ENCODE measurements at regions not wholly inside any gene's neighbourhood (a gene's known extent, or its start where the extent isn't known, plus 50 kb on each side); places are given as distances from the start of the nearest gene placed in this dataset.

DNA sequence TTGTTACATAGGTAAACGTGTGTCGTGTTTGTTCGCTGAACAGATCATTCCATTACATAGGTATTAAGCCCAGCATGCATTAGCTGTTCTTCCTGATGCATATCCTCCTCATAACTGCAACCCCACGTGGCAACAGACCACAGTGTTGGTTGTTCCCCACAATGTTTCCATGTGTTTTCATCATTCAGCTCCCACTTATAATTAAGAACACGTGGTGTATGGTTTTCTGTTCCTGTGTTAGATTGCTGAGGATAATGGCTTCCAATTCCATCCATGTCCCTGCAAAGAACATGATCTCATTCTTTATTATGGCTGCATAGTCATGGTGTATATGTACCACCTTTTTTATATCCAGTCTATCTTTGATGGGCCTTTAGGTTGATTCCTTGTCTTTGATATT, 1071.1 kb downstream of the SLC16A7 start:
- Histone ChIP-seq H3K4me1 (ENCODE audit: control insufficient read depth in 2 of 2, insufficient read depth in 2 of 2, low read length in 2 of 2) (no peaks in the 10 kb centered on the region), H3K27me3 (ENCODE audit: control insufficient read depth in 2 of 2, insufficient read depth in 2 of 2, low read length in 2 of 2) (no peaks in the 10 kb centered on the region), H3K27ac (ENCODE audit: low read depth in 2 of 2, low read length in 2 of 2) (no peak overlapping the region), H3K9ac (ENCODE audit: low read depth in 1 of 2, low read length in 2 of 2) (no peak overlapping the region), H3K36me3 (ENCODE audit: control insufficient read depth in 2 of 2, insufficient read depth in 2 of 2, low read length in 2 of 2) (no peaks in the 10 kb centered on the region), H3K4me3 (ENCODE audit: low read length in 2 of 2) (no peak overlapping the region), H3K9me3 (ENCODE audit: control insufficient read depth in 2 of 2, low read length in 2 of 2) (peaks cover 0 to 3% of the 10 kb centered on the region in 2 donors)

DNA sequence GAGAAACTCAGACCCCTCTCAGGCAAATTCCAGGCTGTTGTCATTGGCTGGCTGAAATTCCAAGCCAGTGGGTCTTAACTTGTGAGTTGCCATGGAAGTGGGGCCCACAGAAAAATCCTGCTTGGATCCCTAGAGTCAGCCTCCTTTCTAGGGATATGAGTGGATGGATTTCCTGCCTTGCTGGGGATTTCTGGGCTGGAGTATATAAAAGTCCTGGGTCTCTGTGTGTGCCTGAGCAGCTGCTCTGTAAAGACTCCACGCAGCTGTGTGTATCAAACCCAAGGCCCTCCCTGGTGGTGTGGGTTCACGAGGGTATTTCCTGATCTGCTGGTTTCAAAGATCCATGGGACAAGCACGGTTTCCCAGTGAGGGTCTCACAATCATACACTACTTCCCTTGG, 1077.1 kb downstream of the SLC16A7 start:
- no peaks in the 10 kb centered on the region for H3K4me1 ChIP-seq (ENCODE audit: control insufficient read depth in 2 of 2, insufficient read depth in 2 of 2, low read length in 2 of 2)

DNA sequence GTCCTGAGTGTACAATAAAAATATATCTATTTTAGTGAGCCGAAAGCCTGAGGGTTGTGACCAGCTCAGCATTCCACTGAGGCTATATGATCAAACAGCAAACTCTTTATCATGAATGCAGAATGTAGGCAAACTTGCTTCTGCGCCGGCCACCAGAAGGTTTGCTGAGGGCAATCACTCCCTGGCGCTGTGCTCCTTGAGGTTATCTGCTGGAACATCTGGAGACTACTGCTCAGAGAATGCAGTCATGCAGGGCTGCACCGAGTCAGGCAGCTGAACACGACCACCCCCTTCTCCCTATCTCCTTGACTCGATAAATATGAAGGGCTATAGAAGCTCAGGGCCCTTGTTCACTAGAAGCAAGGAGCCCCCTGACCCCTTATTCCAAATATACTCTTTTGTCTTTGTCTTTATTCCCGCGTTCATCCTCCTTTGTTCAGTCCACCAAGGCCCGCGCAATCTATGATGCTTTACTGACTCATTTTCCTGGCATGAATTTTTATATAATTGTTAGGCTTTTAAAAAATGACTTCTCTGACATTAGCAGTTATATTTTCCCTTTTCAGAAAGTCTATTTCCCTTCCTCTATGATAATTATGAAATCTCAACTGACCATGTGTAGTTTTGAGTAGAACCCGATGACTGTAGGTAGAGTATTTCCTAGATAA, 1089.3 kb downstream of the SLC16A7 start:
- Histone ChIP-seq H3K4me3 (ENCODE audit: low read length in 2 of 2) (no peak overlapping the region), H3K27ac (ENCODE audit: low read depth in 2 of 2, low read length in 2 of 2) (no peak overlapping the region), H3K9ac (ENCODE audit: low read depth in 1 of 2, low read length in 2 of 2) (no peak overlapping the region), H3K4me1 (ENCODE audit: control insufficient read depth in 2 of 2, insufficient read depth in 2 of 2, low read length in 2 of 2) (no peaks in the 10 kb centered on the region), H3K36me3 (ENCODE audit: control insufficient read depth in 2 of 2, insufficient read depth in 2 of 2, low read length in 2 of 2) (no peaks in the 10 kb centered on the region), H3K9me3 (ENCODE audit: control insufficient read depth in 2 of 2, low read length in 2 of 2) (peaks cover 0 to 2% of the 10 kb centered on the region in 2 donors), H3K27me3 (ENCODE audit: control insufficient read depth in 2 of 2, insufficient read depth in 2 of 2, low read length in 2 of 2) (no peaks in the 10 kb centered on the region)

More for the DNA sequence above, 1077.1 kb downstream of the SLC16A7 start:
- no peaks in the 10 kb centered on the region for H3K27me3 ChIP-seq (ENCODE audit: control insufficient read depth in 2 of 2, insufficient read depth in 2 of 2, low read length in 2 of 2)
- no peaks in the 10 kb centered on the region for H3K36me3 ChIP-seq (ENCODE audit: control insufficient read depth in 2 of 2, insufficient read depth in 2 of 2, low read length in 2 of 2)
- peaks cover 0 to 2% of the 10 kb centered on the region in 2 donors for H3K9me3 ChIP-seq (ENCODE audit: control insufficient read depth in 2 of 2, low read length in 2 of 2)
- H3K9ac ChIP-seq (ENCODE audit: low read depth in 1 of 2, low read length in 2 of 2) = no peak overlapping the region
- H3K4me3 ChIP-seq (ENCODE audit: low read length in 2 of 2) = no peak overlapping the region
- no peak overlapping the region for H3K27ac ChIP-seq (ENCODE audit: low read depth in 2 of 2, low read length in 2 of 2)

DNA sequence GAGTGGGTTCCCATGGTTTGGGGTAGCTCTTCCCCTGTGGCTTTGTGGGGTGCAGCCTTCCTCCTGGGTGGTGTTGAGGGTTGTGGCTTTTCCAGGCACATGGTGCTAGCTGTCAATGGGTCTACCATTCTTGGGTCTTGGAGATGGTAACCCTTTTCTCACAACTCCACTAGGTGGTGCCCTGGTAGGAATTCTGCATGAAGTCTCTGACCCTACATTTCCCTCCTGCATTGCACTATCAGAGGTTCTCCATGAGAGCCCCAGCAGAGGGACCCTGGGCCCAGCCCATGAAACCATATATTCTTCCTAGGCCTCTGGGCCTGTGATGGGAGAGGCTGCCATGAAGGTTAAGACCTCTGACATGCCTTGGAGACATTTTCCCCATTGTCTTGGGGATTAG, 1093.3 kb downstream of the SLC16A7 start:
- H3K4me1 ChIP-seq (ENCODE audit: control insufficient read depth in 2 of 2, insufficient read depth in 2 of 2, low read length in 2 of 2) = no peaks in the 10 kb centered on the region
- H3K27me3 ChIP-seq (ENCODE audit: control insufficient read depth in 2 of 2, insufficient read depth in 2 of 2, low read length in 2 of 2) = no peaks in the 10 kb centered on the region
- no peak overlapping the region for H3K27ac ChIP-seq (ENCODE audit: low read depth in 2 of 2, low read length in 2 of 2)
- no peaks in the 10 kb centered on the region for H3K36me3 ChIP-seq (ENCODE audit: control insufficient read depth in 2 of 2, insufficient read depth in 2 of 2, low read length in 2 of 2)
- H3K9me3 ChIP-seq (ENCODE audit: control insufficient read depth in 2 of 2, low read length in 2 of 2) = no peaks in the 10 kb centered on the region
- no peak overlapping the region for H3K4me3 ChIP-seq (ENCODE audit: low read length in 2 of 2)
- H3K9ac ChIP-seq (ENCODE audit: low read depth in 1 of 2, low read length in 2 of 2) = no peak overlapping the region

DNA sequence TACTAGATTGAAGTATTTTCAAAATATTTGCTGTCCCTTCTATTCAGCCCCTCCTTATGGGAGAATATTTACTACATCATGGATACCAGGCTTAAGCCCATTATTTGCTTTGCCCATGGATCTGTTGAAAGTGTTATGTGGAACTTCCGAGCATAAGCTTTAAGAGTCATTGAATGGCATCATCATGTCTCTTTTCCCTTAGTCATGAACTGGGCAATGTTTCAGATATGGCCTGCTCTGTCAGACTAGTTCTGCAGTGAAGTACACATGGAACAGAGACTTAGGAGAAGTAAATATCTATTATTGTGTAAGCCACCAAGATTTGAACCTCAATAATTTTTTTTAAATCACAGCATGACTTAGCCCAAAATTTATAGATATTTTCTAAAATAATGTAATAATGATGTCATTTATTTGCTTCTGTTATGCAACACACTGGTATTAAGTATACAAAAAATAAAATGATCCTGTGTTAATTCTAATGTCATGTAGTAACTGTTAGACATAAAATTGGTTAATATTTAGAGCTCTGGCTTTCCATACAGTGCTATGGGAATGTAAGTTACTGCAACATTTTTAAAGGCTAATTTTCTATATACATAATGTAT, 1097.3 kb downstream of the SLC16A7 start:
- Histone ChIP-seq H3K27me3 (ENCODE audit: control insufficient read depth in 2 of 2, insufficient read depth in 2 of 2, low read length in 2 of 2) (no peaks in the 10 kb centered on the region), H3K4me3 (ENCODE audit: low read length in 2 of 2) (no peak overlapping the region), H3K36me3 (ENCODE audit: control insufficient read depth in 2 of 2, insufficient read depth in 2 of 2, low read length in 2 of 2) (no peaks in the 10 kb centered on the region), H3K27ac (ENCODE audit: low read depth in 2 of 2, low read length in 2 of 2) (no peak overlapping the region), H3K9ac (ENCODE audit: low read depth in 1 of 2, low read length in 2 of 2) (no peak overlapping the region), H3K4me1 (ENCODE audit: control insufficient read depth in 2 of 2, insufficient read depth in 2 of 2, low read length in 2 of 2) (no peaks in the 10 kb centered on the region), H3K9me3 (ENCODE audit: control insufficient read depth in 2 of 2, low read length in 2 of 2) (no peaks in the 10 kb centered on the region)

DNA sequence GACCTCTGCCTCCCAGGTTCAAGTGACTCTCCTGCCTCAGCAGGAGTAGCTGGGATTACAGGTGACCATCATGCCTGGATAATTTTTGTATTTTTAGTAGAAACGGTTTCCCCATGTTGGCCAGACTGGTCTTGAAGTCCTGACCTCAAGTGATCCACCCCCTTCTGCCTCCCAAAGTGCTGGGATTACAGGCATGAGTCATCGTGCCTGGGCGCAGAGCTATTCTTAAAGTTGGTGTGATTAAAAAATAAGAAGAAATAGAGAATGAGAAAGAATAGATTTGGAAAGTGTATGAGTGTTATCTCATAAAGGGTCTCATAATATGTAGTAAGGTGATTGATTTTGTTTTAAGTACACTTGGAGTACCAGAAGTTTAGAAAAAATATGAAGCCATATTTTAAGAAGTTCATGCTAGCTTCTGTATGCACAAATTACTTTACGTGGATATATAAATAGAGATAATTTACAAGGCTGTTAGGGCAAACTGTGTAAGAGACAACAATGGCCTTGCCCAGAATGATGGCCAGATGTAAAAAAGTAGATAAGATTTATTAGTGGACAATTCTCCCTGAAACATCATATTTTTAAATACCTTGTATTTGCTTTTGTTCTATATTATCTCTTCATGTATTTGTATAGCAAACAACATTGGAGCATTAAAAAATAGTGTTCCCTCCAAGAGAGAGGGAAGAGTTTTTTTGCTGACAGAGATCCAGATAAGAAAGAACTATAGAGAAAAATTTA, 1108.5 kb downstream of the SLC16A7 start:
- no peaks in the 10 kb centered on the region for H3K4me1 ChIP-seq (ENCODE audit: control insufficient read depth in 2 of 2, insufficient read depth in 2 of 2, low read length in 2 of 2)
- no peaks in the 10 kb centered on the region for H3K36me3 ChIP-seq (ENCODE audit: control insufficient read depth in 2 of 2, insufficient read depth in 2 of 2, low read length in 2 of 2)
- no peak overlapping the region for H3K9ac ChIP-seq (ENCODE audit: low read depth in 1 of 2, low read length in 2 of 2)
- H3K4me3 ChIP-seq (ENCODE audit: low read length in 2 of 2) = no peak overlapping the region
- H3K9me3 ChIP-seq (ENCODE audit: control insufficient read depth in 2 of 2, low read length in 2 of 2) = peaks cover 0 to 4% of the 10 kb centered on the region in 2 donors
- H3K27me3 ChIP-seq (ENCODE audit: control insufficient read depth in 2 of 2, insufficient read depth in 2 of 2, low read length in 2 of 2) = no peaks in the 10 kb centered on the region
- H3K27ac ChIP-seq (ENCODE audit: low read depth in 2 of 2, low read length in 2 of 2) = no peak overlapping the region

- Histone ChIP-seq H3K27ac (ENCODE audit: low read depth in 2 of 2, low read length in 2 of 2) (no peak overlapping the region), H3K4me3 (ENCODE audit: low read length in 2 of 2) (no peak overlapping the region), H3K9ac (ENCODE audit: low read depth in 1 of 2, low read length in 2 of 2) (no peak overlapping the region), H3K27me3 (ENCODE audit: control insufficient read depth in 2 of 2, insufficient read depth in 2 of 2, low read length in 2 of 2) (no peaks in the 10 kb centered on the region), H3K36me3 (ENCODE audit: control insufficient read depth in 2 of 2, insufficient read depth in 2 of 2, low read length in 2 of 2) (no peaks in the 10 kb centered on the region), H3K9me3 (ENCODE audit: control insufficient read depth in 2 of 2, low read length in 2 of 2) (peaks cover 0 to 4% of the 10 kb centered on the region in 2 donors), H3K4me1 (ENCODE audit: control insufficient read depth in 2 of 2, insufficient read depth in 2 of 2, low read length in 2 of 2) (no peaks in the 10 kb centered on the region)
These were observed 1114.4 kb downstream of the SLC16A7 start for GRCh38 chr12:60710246-60710645.

GRCh38 chr12:60714141-60714900, 1118.5 kb downstream of the SLC16A7 start:
- H3K27ac ChIP-seq (ENCODE audit: low read depth in 2 of 2, low read length in 2 of 2) = no peak overlapping the region
- no peak overlapping the region for H3K4me3 ChIP-seq (ENCODE audit: low read length in 2 of 2)
- H3K9ac ChIP-seq (ENCODE audit: low read depth in 1 of 2, low read length in 2 of 2) = no peak overlapping the region
- no peaks in the 10 kb centered on the region for H3K27me3 ChIP-seq (ENCODE audit: control insufficient read depth in 2 of 2, insufficient read depth in 2 of 2, low read length in 2 of 2)
- no peaks in the 10 kb centered on the region for H3K4me1 ChIP-seq (ENCODE audit: control insufficient read depth in 2 of 2, insufficient read depth in 2 of 2, low read length in 2 of 2)
- no peaks in the 10 kb centered on the region for H3K36me3 ChIP-seq (ENCODE audit: control insufficient read depth in 2 of 2, insufficient read depth in 2 of 2, low read length in 2 of 2)
- no peaks in the 10 kb centered on the region for H3K9me3 ChIP-seq (ENCODE audit: control insufficient read depth in 2 of 2, low read length in 2 of 2)

- Histone ChIP-seq H3K4me3 (ENCODE audit: low read length in 2 of 2) (no peak overlapping the region), H3K9ac (ENCODE audit: low read depth in 1 of 2, low read length in 2 of 2) (no peak overlapping the region), H3K4me1 (ENCODE audit: control insufficient read depth in 2 of 2, insufficient read depth in 2 of 2, low read length in 2 of 2) (no peaks in the 10 kb centered on the region), H3K36me3 (ENCODE audit: control insufficient read depth in 2 of 2, insufficient read depth in 2 of 2, low read length in 2 of 2) (no peaks in the 10 kb centered on the region), H3K27me3 (ENCODE audit: control insufficient read depth in 2 of 2, insufficient read depth in 2 of 2, low read length in 2 of 2) (no peaks in the 10 kb centered on the region), H3K27ac (ENCODE audit: low read depth in 2 of 2, low read length in 2 of 2) (no peak overlapping the region), H3K9me3 (ENCODE audit: control insufficient read depth in 2 of 2, low read length in 2 of 2) (no peaks in the 10 kb centered on the region)
These were observed 1128.6 kb downstream of the SLC16A7 start for GRCh38 chr12:60724475-60724874.

GRCh38 chr12:60724984-60725383, 1129.2 kb downstream of the SLC16A7 start:
- Histone ChIP-seq H3K4me3 (ENCODE audit: low read length in 2 of 2) (no peak overlapping the region), H3K4me1 (ENCODE audit: control insufficient read depth in 2 of 2, insufficient read depth in 2 of 2, low read length in 2 of 2) (no peaks in the 10 kb centered on the region), H3K9me3 (ENCODE audit: control insufficient read depth in 2 of 2, low read length in 2 of 2) (no peaks in the 10 kb centered on the region), H3K27me3 (ENCODE audit: control insufficient read depth in 2 of 2, insufficient read depth in 2 of 2, low read length in 2 of 2) (no peaks in the 10 kb centered on the region), H3K27ac (ENCODE audit: low read depth in 2 of 2, low read length in 2 of 2) (no peak overlapping the region), H3K36me3 (ENCODE audit: control insufficient read depth in 2 of 2, insufficient read depth in 2 of 2, low read length in 2 of 2) (no peaks in the 10 kb centered on the region), H3K9ac (ENCODE audit: low read depth in 1 of 2, low read length in 2 of 2) (no peak overlapping the region)
